SKM-1 (cell line): ENCODE measurements at regions not wholly inside any gene's neighbourhood (a gene's known extent, or its start where the extent isn't known, plus 50 kb on each side); places are given as distances from the start of the nearest gene placed in this dataset.
"Not testable (repeated sequence)": the region's sequence is repeated elsewhere in the genome, so short reads cannot be mapped to it uniquely, and the experiment has no call there.

ENCODE experiments used
- DNase-seq: peaks from one replicate; lab custom pipeline; 2025; ENCODE audit not compliant: unreplicated experiment; lab: John Stamatoyannopoulos, UW

DNA sequence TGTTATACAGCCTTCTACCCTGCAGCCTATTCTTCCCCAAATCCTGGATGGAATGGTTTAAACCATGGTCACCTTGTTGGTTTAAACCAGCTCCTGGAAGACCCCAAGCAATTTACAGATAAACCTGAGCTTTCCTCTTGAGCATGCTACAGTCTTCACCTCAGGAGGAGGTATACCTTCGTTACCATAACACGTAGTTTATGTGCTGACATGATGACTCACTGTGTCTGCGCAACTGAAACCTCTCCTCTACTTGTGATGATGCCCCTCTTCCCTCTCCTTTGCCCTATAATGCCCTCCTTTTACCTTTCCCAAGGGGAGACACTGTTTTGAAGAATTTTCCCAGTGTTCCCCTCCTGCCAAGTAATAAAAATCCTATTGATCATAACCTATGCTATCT is 457.3 kb upstream of the RGS18 start:
- no peak for DNase-seq

GRCh38 chr1:191702124-191702523 is 456.1 kb upstream of the RGS18 start:
- no peak for DNase-seq

DNA sequence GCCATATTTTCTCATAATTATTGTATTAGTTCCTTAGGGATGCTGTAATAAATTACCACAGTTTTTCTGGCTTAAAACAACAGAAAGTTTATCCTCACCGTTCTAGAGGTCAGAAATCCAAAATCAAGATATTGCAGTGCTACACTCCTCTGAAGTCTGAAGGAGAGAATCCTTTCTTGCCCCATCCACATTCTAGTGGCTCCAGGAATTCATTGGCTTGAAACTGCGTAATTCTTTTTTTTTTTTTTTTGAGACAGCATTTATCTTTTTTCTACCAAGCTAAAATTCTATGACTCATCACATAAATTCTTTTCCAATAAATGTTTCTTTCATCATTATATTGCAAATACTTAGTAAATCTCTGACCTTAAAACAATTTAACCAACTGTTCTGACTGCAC is 451.0 kb upstream of the RGS18 start:
- DNase-seq = no peak

- no peak for DNase-seq
Observed at GRCh38 chr1:191709215-191709614, 449.0 kb upstream of the RGS18 start.

DNA sequence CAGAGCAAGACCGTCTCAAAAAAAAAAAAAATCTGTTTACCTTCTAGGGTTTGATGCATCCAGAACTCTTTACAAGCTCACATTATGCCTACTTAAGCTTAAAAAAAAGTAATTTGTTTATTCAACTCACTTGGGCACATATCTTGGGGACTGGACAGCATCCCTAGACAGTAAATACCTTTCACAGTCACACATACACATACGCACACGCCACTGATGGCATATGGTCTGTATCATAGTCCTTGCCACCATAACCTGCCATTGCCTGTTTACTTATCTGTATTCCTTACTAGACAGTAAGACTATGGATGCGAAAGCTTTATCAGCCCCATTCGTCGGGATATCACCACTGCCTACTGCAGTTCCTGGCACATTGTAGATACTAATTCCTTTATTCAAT is 446.3 kb upstream of the RGS18 start:
- no peak for DNase-seq

DNA sequence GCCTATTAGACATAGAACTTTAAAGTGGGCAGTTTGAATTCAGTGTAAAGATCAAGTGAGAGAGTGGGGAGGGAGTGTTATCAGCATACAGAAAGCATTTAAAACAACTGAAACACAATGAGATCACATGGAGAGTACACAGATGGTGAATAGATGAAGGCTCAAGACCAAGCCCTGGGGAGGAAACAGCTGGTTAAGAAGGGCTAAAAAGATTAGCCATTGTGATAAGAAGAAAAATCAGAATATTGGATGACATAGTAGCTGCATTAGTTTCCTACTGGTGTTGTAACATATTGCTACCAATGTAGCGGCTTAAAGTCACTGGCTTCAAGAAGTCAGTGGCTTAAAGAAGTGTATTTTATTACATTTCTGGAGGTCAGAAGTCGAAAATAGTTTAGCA is 443.4 kb upstream of the RGS18 start:
- no peak for DNase-seq

GRCh38 chr1:191729742-191730141 is 428.5 kb upstream of the RGS18 start:
- no peak for DNase-seq

DNA sequence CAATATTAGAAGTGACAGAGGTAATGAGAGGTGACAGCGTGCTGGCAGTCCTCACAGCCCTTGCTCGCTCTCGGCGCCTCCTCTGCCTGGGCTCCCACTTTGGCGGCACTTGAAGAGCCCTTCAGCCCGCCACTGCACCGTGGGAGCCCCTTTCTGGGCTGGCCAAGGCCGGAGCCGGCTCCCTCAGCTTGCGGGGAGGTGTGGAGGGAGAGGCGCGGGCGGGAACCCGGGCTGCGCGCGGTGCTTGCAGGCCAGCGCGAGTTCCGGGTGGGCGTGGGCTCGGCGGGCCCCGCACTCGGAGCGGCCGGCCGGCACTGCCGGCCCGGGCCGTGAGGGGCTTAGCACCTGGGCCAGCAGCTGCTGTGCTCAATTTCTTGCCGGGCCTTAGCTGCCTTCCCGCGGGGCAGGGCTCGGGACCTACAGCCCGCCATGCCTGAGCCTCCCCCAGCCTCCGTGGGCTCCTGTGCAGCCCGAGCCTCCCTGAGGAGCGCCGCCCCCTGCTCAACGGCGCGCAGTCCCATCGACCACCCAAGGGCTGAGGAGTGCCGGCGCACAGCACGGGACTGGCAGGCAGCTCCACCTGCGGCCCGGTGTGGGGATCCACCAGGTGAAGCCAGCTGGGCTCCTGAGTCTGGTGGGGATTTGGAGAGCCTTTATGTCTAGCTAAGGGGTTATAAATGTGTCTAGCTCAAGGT is 426.5 kb upstream of the RGS18 start:
- DNase-seq = not testable (repeated sequence)

- DNase-seq = no peak
Observed at GRCh38 chr1:191734321-191734720, 423.9 kb upstream of the RGS18 start.

DNA sequence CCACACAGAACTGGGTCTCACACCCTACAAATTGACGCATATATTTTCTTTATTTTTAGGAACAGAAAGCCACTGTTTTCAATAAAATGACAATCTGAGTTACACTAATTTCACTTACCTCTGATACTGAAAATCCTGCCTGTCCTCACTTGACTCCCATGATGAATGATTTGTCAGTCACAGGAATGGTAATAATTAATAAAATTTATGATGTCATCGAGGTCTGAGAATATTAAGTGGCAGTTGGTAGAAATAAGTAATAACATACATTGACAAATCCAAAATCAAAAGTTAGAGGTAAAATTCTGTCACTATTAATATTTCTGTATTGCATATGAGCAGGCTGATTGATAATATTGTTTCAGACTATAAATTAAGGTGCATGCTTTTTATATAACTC is 418.7 kb upstream of the RGS18 start:
- no peak for DNase-seq

- no peak for DNase-seq
Observed at GRCh38 chr1:191752342-191752741, 405.9 kb upstream of the RGS18 start.

DNA sequence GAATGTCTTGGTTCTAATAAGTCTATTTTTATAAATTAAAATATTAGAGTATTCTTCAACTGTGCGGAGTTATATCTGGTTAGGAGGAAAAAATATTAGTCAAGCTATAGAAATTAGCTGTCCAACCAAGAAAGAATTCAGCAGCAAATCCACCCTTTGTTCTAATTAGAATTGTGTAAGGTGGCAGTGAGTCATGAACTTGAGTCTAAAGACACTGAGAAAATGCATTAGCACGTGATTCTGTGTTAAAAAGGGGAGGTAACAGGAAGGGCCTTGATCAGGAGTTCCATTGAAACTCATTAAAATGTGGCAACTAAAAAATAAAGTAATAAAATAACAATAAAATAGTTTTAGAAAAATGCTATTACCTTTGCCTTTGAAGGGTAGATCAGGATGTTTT is 398.2 kb upstream of the RGS18 start:
- DNase-seq = no peak

DNA sequence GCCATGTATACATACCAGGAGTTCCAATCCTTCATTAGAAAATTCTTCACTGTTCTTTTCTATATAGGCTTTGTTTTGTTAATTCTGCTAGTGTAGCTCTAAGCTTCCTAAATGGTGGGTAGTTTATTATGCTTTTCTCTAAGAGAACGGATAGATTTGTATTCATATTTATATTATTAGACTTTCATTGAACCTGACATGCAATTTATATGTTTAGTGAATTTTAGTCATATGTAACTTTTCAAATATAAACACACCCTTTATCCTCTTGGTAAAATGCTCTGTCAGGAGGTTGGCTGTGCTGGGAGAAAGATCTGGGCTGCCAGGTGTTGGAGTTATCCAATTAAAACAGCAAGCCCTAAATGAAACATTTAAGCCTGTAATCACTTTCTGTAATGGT is 369.7 kb upstream of the RGS18 start:
- no peak for DNase-seq

GRCh38 chr1:191798178-191798577 is 360.1 kb upstream of the RGS18 start:
- no peak for DNase-seq

DNA sequence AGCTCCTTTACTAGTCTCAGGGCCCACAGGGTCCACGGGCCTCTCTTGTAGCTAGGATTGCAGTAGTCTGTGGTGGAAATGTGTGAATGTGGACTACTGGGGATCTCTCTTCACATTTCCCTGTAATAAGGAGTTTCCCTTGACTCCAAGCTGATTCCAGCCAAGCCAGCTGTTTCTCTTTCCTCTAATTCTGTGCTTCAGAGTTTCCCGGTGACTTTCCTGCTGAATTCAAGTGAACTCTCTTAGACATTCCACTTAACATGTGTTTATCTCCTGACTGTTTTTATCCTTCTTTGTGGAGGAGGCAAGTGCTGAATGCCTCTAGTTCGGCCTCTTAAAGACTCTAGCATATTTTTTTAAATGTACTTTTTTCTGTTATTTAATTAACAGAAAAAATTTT is 354.0 kb upstream of the RGS18 start:
- no peak for DNase-seq

GRCh38 chr1:191813593-191813992 is 344.7 kb upstream of the RGS18 start:
- DNase-seq = not testable (repeated sequence)

GRCh38 chr1:191818198-191818597 is 340.1 kb upstream of the RGS18 start:
- no peak for DNase-seq

GRCh38 chr1:191831572-191831971 is 326.7 kb upstream of the RGS18 start:
- no peak for DNase-seq

- DNase-seq = no peak
Observed at GRCh38 chr1:191839891-191840290, 318.4 kb upstream of the RGS18 start.

- no peak for DNase-seq
Observed at GRCh38 chr1:191851799-191852595, 306.3 kb upstream of the RGS18 start.

GRCh38 chr1:191852907-191853306 is 305.4 kb upstream of the RGS18 start:
- DNase-seq = no peak

- DNase-seq = no peak
Observed at GRCh38 chr1:191857600-191857999, 300.7 kb upstream of the RGS18 start.

- DNase-seq = no peak
Observed at GRCh38 chr1:191865479-191865878, 292.8 kb upstream of the RGS18 start.
